ENCODE measurements at regions not wholly inside any gene's neighbourhood (a gene's known extent, or its start where the extent isn't known, plus 50 kb on each side); places are given as distances from the start of the nearest gene placed in this dataset.

DNA sequence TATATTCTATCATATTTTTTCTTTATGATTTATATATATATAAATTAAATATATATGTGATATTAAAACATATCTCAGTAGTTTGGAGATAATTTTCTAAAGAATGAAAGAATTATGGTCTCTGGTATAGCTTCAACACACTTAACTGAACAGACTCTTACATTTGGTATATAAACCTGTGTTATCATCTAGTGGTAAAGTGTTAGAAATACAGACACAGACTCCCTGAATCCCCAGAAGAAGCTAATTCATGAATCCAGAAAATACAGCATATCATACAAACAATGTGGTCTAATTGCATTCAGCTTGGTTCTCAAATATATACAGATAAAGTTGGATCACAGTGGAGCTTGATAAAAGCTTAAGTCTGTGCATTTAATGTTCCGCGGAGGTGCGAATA, 1100.4 kb downstream of the ROBO2 start:
- Histone ChIP-seq H3K27ac (ENCODE audit: insufficient read length, low read depth, low read length) (no peak overlapping the region), H2BK20ac (ENCODE audit: low read depth, low read length, poor library complexity, severe bottlenecking) (no peak overlapping the region), H4K8ac (replicated peaks; ENCODE audit: insufficient read length, low read depth, low read length) (no peak overlapping the region), H3K79me2 (ENCODE audit: insufficient read depth, low read length) (no peaks in the 10 kb centered on the region), H3K14ac (ENCODE audit: insufficient read depth, low read length) (no peak overlapping the region), H3K4me2 (ENCODE audit: insufficient read depth, insufficient read length, low read length) (no peak overlapping the region), H4K5ac (ENCODE audit: insufficient read length, low read depth, low read length) (no peak overlapping the region), H2AFZ (ENCODE audit: low read length) (no peak overlapping the region), H3K56ac (ENCODE audit: insufficient read length, low read depth, low read length) (no peak overlapping the region), H2BK12ac (ENCODE audit: insufficient read length, low read depth, low read length) (no peak overlapping the region), H4K20me1 (ENCODE audit: control insufficient read depth, insufficient read depth, insufficient read length) (no peaks in the 10 kb centered on the region), H2BK15ac (ENCODE audit: low read depth, low read length) (no peak overlapping the region), H3K27me3 (ENCODE audit: insufficient read depth, low read length) (no peaks in the 10 kb centered on the region), H4K91ac (ENCODE audit: insufficient read length, low read depth, low read length) (no peak overlapping the region), H3K9ac (ENCODE audit: extremely low read depth, insufficient read length, low read length) (no peak overlapping the region), H3K23ac (ENCODE audit: insufficient read length, low read depth, low read length) (no peak overlapping the region), H3K4me1 (ENCODE audit: insufficient read depth, low read length) (no peaks in the 10 kb centered on the region), H2BK120ac (ENCODE audit: low read depth, low read length, poor library complexity, severe bottlenecking) (no peak overlapping the region), H3K79me1 (ENCODE audit: insufficient read depth, low read depth, low read length, poor library complexity, severe bottlenecking) (no peaks in the 10 kb centered on the region), H3K4ac (ENCODE audit: low read depth, low read length) (no peak overlapping the region), H3T11ph (ENCODE audit: low read length) (no peak overlapping the region), H3K23me2 (ENCODE audit: insufficient read length, low read depth, low read length, poor library complexity, severe bottlenecking) (no peaks in the 10 kb centered on the region), H2AK5ac (ENCODE audit: insufficient read length, low read length) (no peak overlapping the region), H3K18ac (ENCODE audit: insufficient read length, low read depth, low read length) (no peak overlapping the region), H2BK5ac (ENCODE audit: insufficient read length, low read length) (no peak overlapping the region), H3K9me3 (ENCODE audit: control insufficient read depth, low read depth, low read length) (no peaks in the 10 kb centered on the region)
- TF ChIP-seq, protein P1, sequence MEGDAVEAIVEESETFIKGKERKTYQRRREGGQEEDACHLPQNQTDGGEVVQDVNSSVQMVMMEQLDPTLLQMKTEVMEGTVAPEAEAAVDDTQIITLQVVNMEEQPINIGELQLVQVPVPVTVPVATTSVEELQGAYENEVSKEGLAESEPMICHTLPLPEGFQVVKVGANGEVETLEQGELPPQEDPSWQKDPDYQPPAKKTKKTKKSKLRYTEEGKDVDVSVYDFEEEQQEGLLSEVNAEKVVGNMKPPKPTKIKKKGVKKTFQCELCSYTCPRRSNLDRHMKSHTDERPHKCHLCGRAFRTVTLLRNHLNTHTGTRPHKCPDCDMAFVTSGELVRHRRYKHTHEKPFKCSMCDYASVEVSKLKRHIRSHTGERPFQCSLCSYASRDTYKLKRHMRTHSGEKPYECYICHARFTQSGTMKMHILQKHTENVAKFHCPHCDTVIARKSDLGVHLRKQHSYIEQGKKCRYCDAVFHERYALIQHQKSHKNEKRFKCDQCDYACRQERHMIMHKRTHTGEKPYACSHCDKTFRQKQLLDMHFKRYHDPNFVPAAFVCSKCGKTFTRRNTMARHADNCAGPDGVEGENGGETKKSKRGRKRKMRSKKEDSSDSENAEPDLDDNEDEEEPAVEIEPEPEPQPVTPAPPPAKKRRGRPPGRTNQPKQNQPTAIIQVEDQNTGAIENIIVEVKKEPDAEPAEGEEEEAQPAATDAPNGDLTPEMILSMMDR (conservative IDR thresholded peaks at IDR 0.05) = no peak
- no peak overlapping the region for H3K4me3 Mint-ChIP-seq
- H3K27ac Mint-ChIP-seq = no peak overlapping the region
- no CpG with 5 or more reads among the region's 3 CpGs for WGBS (ENCODE audit: extremely low coverage, insufficient read length, low lambda C conversion rate)
- H3K36me3 Mint-ChIP-seq (ENCODE audit: insufficient read depth in 1 of 3, low read depth in 3 of 3) = no peaks in the 10 kb centered on the region
- no peak for DNase-seq
- no peaks in the 10 kb centered on the region for H3K27me3 Mint-ChIP-seq (ENCODE audit: low read depth)
- H3K9me3 Mint-ChIP-seq = 0 out of 5 replicates have a peak, but pooled peaks cover 0 to 2% of the 10 kb centered on the region in 2 experiments
- no peaks in the 10 kb centered on the region for H3K4me1 Mint-ChIP-seq
